Hippocampal formation (tissue), 2 donors: ENCODE measurements at regions not wholly inside any gene's neighbourhood (a gene's known extent, or its start where the extent isn't known, plus 50 kb on each side); places are given as distances from the start of the nearest gene placed in this dataset.
"Not testable (repeated sequence)": the region's sequence is repeated elsewhere in the genome, so short reads cannot be mapped to it uniquely, and the experiment has no call there.

ENCODE experiments used
- DNase-seq, 2 donors: peaks; one replicate each; lab custom pipeline; 2025; lab: John Stamatoyannopoulos, UW

- DNase-seq = no peak
Observed at GRCh38 chr20:48230216-48230615, 444.9 kb upstream of the SULF2 start.

- DNase-seq = no peak
Observed at GRCh38 chr20:48227381-48227780, 442.1 kb upstream of the SULF2 start.

GRCh38 chr20:48226642-48227041 lies 441.4 kb upstream of the SULF2 start:
- no peak for DNase-seq

GRCh38 chr20:48224533-48225050 lies 439.3 kb upstream of the SULF2 start:
- no peak for DNase-seq

GRCh38 chr20:48223715-48224114 lies 438.4 kb upstream of the SULF2 start:
- DNase-seq = no peak

- DNase-seq = no peak
Observed at GRCh38 chr20:48222595-48223180, 437.4 kb upstream of the SULF2 start.

- DNase-seq = no peak
Observed at GRCh38 chr20:48220033-48220633, 434.9 kb upstream of the SULF2 start.

- no peak for DNase-seq
Observed at GRCh38 chr20:48219306-48219705, 434.0 kb upstream of the SULF2 start.

GRCh38 chr20:48217190-48217589 lies 431.9 kb upstream of the SULF2 start:
- DNase-seq = no peak

- DNase-seq = no peak
Observed at GRCh38 chr20:48215536-48215935, 430.3 kb upstream of the SULF2 start.

GRCh38 chr20:48214601-48215000 lies 429.3 kb upstream of the SULF2 start:
- DNase-seq = no peak

GRCh38 chr20:48213635-48214034 lies 428.4 kb upstream of the SULF2 start:
- not testable (repeated sequence) for DNase-seq

GRCh38 chr20:48212806-48213509 lies 427.7 kb upstream of the SULF2 start:
- no peak for DNase-seq

- DNase-seq = no peak
Observed at GRCh38 chr20:48211847-48212246, 426.6 kb upstream of the SULF2 start.

- no peak for DNase-seq
Observed at GRCh38 chr20:48211238-48211637, 426.0 kb upstream of the SULF2 start.

GRCh38 chr20:48210111-48211027 lies 425.1 kb upstream of the SULF2 start:
- DNase-seq = no peak

GRCh38 chr20:48209102-48209501 lies 423.8 kb upstream of the SULF2 start:
- DNase-seq = no peak

- DNase-seq = no peak
Observed at GRCh38 chr20:48208176-48208575, 422.9 kb upstream of the SULF2 start.

GRCh38 chr20:48207505-48207904 lies 422.2 kb upstream of the SULF2 start:
- DNase-seq = no peak

- no peak for DNase-seq
Observed at GRCh38 chr20:48205786-48206185, 420.5 kb upstream of the SULF2 start.

GRCh38 chr20:48205281-48205782 lies 420.1 kb upstream of the SULF2 start:
- no peak for DNase-seq

GRCh38 chr20:48204499-48204898 lies 419.2 kb upstream of the SULF2 start:
- DNase-seq = no peak
